Heart left ventricle (tissue), 16 donors: ENCODE measurements at regions not wholly inside any gene's neighbourhood (a gene's known extent, or its start where the extent isn't known, plus 50 kb on each side); places are given as distances from the start of the nearest gene placed in this dataset.

Experiments used
- ATAC-seq, 4 donors: fragments of 200-7000 bp; cut with Tn5 transposase; one replicate each; pipeline ENCODE4 v1.9.1; 2020 to 2022; ENCODE audit warnings: moderate library complexity in 4 of 4, mild to moderate bottlenecking in 3 of 4, moderate number of reproducible peaks in 1 of 4
- DNase-seq, 5 donors: peaks; one replicate each; pipeline ENCODE4 v3.0.0-alpha.2; 2020
- H3K27ac ChIP-seq, 12 donors: fragments of 200-600 bp; sonication (generic) in 4 of 12; one replicate each; pipeline versions ENCODE4 v1.5.0 to v1.8.0; 2016 to 2022; ENCODE audit warnings: mild to moderate bottlenecking in 2 of 12
- H3K27me3 ChIP-seq, 9 donors: fragments of 200-600 bp; sonication (generic) in 2 of 9; one replicate each; pipeline versions ENCODE4 v1.5.1 to v1.8.0; 2016 to 2022; ENCODE audit warnings: mild to moderate bottlenecking in 3 of 9
- H3K36me3 ChIP-seq, 9 donors: fragments of 200-600 bp; sonication (generic) in 2 of 9; one replicate each; pipeline versions ENCODE4 v1.5.0 to v1.8.0; 2018 to 2022; ENCODE audit warnings: mild to moderate bottlenecking in 2 of 9
- H3K4me1 ChIP-seq, 12 donors: fragments of 200-600 bp; sonication (generic) in 4 of 12; one replicate each; pipeline versions ENCODE4 v1.5.0 to v1.8.0; 2016 to 2022; ENCODE audit warnings: mild to moderate bottlenecking in 3 of 12
- H3K4me3 ChIP-seq, 12 donors: fragments of 200-600 bp; sonication (generic) in 4 of 12; one replicate each; pipeline versions ENCODE4 v1.5.0 to v1.8.0; 2017 to 2022; ENCODE audit warnings: mild to moderate bottlenecking in 9 of 12, moderate library complexity in 4 of 12
- H3K9me3 ChIP-seq, 12 donors: fragments of 200-600 bp; sonication (generic) in 4 of 12; one replicate each; pipeline versions ENCODE4 v1.5.0 to v1.8.0; 2016 to 2022; ENCODE audit warnings: mild to moderate bottlenecking in 1 of 12
- CTCF ChIP-seq, 12 donors: fragments of 200-600 bp; sonication (generic) in 4 of 12; IDR thresholded peaks; one replicate each; pipeline versions ENCODE4 v1.5.0 to v1.8.0; 2018 to 2022; ENCODE audit warnings: antibody characterized with exemption in 12 of 12, mild to moderate bottlenecking in 5 of 12
- POLR2A ChIP-seq, 2 donors: fragments of 450-650 bp; IDR thresholded peaks; one replicate each; pipeline ENCODE4 v1.6.1; 2017; ENCODE audit warnings: antibody characterized with exemption in 2 of 2, mild to moderate bottlenecking in 2 of 2, moderate library complexity in 2 of 2
- WGBS, 4 donors: extraction: QIAGEN DNeasy Blood & Tissue Kit in 2 of 4; methylation state at CpG; one replicate each; pipeline versions ENCODE4 v1.1.5 to v1.1.7; 2013 to 2018; 5-methylcytosine and 5-hydroxymethylcytosine counted together
- intact Hi-C, 10 donors: fragments of 100-400 bp; cut with DNase I; formaldehyde crosslinking; loops; one replicate each; pipeline versions ENCODE4 v1.11.1 to v1.14.2; 2022
- donor health status: ischemic (EF 13 %, LVEDD 7.1; RV severe dilation, severe dysfunction).
- donor health status: healthy with polysubstance abuse.
- donor health status: DM: no; HTN: yes; CAD: no.
- donor health status: DM: no; HTN: no; CAD: no.
- donor health status: ischemic (EF 25% LVEDD 6.9; RV normal size, moderate dysfunction).
- donor health status: ischemic (EF 25% LVEDD 5.7; RV mildly dilated, moderate dysfunction).
- donor health status: healthy.
- donor health status: DM: yes; HTN: yes; CAD: no.
- donor health status: ischemic (EF 35%, LVEDD 5.7; RV mildly dilated, moderate dysfunction).
- donor health status: nonischemic (EF 11% LVEDD 7.7; RV severe dilation, severe dysfunction).
- donor health status: DM: yes; HTN: yes; CAD: no.
- donor health status: PGD.
- donor health status: ischemic (EF 29% LVEDD 5.4; RV normal size, mild dysfunction).
- donor health status: nonischemic (EF 23%, LVEDD 6.1; RV moderate dilation, normal function).

GRCh38 chr3:190718671-190719070 is 143.8 kb downstream of the GMNC start:
- H3K4me3 ChIP-seq = peak overlapping the region in 1 of 12 donors; percentile 8
- ATAC-seq = no peak
- WGBS, 4 donors = 59 to 74% (median 66%) methylated on average over 4 of the region's 4 CpGs
- H3K36me3 ChIP-seq = no peaks in the 10 kb centered on the region
- intact Hi-C loops = no loop called here
- TF ChIP-seq POLR2A (IDR thresholded peaks at IDR 0.05) = no peak
- no peak for TF ChIP-seq CTCF (IDR thresholded peaks at IDR 0.05)
- H3K4me1 ChIP-seq = no peaks in the 10 kb centered on the region
- no peaks in the 10 kb centered on the region for H3K27me3 ChIP-seq
- no peaks in the 10 kb centered on the region for H3K9me3 ChIP-seq
- no peak for DNase-seq
- H3K27ac ChIP-seq = no peak overlapping the region

- H3K36me3 ChIP-seq = no peaks in the 10 kb centered on the region
- intact Hi-C loops = no loop called here
- no peaks in the 10 kb centered on the region for H3K27me3 ChIP-seq
- no peaks in the 10 kb centered on the region for H3K4me1 ChIP-seq
- TF ChIP-seq CTCF (IDR thresholded peaks at IDR 0.05) (no peak), POLR2A (IDR thresholded peaks at IDR 0.05) (no peak)
- ATAC-seq (no peak), DNase-seq (no peak)
- no peak overlapping the region for H3K27ac ChIP-seq
- no peaks in the 10 kb centered on the region for H3K9me3 ChIP-seq
- no peak overlapping the region for H3K4me3 ChIP-seq
- WGBS, 4 donors = 56 to 78% (median 66%) methylated on average over 5 of the region's 5 CpGs
These were observed 144.4 kb downstream of the GMNC start for GRCh38 chr3:190718097-190718496.

GRCh38 chr3:190716961-190717360 is 145.5 kb downstream of the GMNC start:
- H3K4me3 ChIP-seq = no peak overlapping the region
- WGBS, 4 donors = 68 to 77% (median 70%) methylated on average over 3 of the region's 3 CpGs
- DNase-seq = no peak
- H3K4me1 ChIP-seq = no peaks in the 10 kb centered on the region
- no peak for ATAC-seq
- TF ChIP-seq POLR2A (IDR thresholded peaks at IDR 0.05) (no peak), CTCF (IDR thresholded peaks at IDR 0.05) (no peak)
- no peak overlapping the region for H3K27ac ChIP-seq
- H3K27me3 ChIP-seq = no peaks in the 10 kb centered on the region
- intact Hi-C loops = no loop called here
- H3K9me3 ChIP-seq = no peaks in the 10 kb centered on the region
- no peaks in the 10 kb centered on the region for H3K36me3 ChIP-seq

- no peak overlapping the region for H3K27ac ChIP-seq
- H3K4me1 ChIP-seq = no peaks in the 10 kb centered on the region
- TF ChIP-seq CTCF (IDR thresholded peaks at IDR 0.05) (no peak), POLR2A (IDR thresholded peaks at IDR 0.05) (no peak)
- ATAC-seq = no peak
- no peak overlapping the region for H3K4me3 ChIP-seq
- no peaks in the 10 kb centered on the region for H3K36me3 ChIP-seq
- 37 to 51% (median 46%) methylated on average over 2 of the region's 2 CpGs for WGBS, 4 donors
- no peak for DNase-seq
- H3K27me3 ChIP-seq = no peaks in the 10 kb centered on the region
- no peaks in the 10 kb centered on the region for H3K9me3 ChIP-seq
- intact Hi-C loops = no loop called here
These were observed 146.3 kb downstream of the GMNC start for GRCh38 chr3:190716211-190716610.
